ENCODE measurements at regions not wholly inside any gene's neighbourhood (a gene's known extent, or its start where the extent isn't known, plus 50 kb on each side); places are given as distances from the start of the nearest gene placed in this dataset.

- Histone ChIP-seq H4K20me1 (ENCODE audit: insufficient read depth, low read length) (no peaks in the 10 kb centered on the region), H3K4me1 (ENCODE audit: insufficient read depth, low read length, poor library complexity, severe bottlenecking) (no peaks in the 10 kb centered on the region), H3K79me2 (ENCODE audit: insufficient read depth, low read depth, low read length) (no peaks in the 10 kb centered on the region), H3K9me3 (ENCODE audit: low read length) (no peaks in the 10 kb centered on the region), H3K4me3 (ENCODE audit: low read depth, low read length, poor library complexity, severe bottlenecking) (no peak overlapping the region), H3K27ac (ENCODE audit: low read depth, low read length, poor library complexity, severe bottlenecking) (no peak overlapping the region), H3K4me2 (ENCODE audit: low read length) (no peak overlapping the region), H3K36me3 (ENCODE audit: insufficient read depth, low read length) (no peaks in the 10 kb centered on the region), H3K9me2 (ENCODE audit: insufficient read depth, low read length) (no peaks in the 10 kb centered on the region), H2AFZ (ENCODE audit: low read length) (no peak overlapping the region)
- no peak for DNase-seq (ENCODE audit: low spot score)
- no TSS peak for BruUV-seq (replicated peaks)
- ChIA-PET POLR2A (no interaction called here), CTCF (ENCODE audit: unreplicated experiment) (no interaction called here)
- intact Hi-C loops (cut with micrococcal nuclease; ENCODE audit: unreplicated experiment): no loop called here
- TF ChIP-seq EZH2phosphoT487 (IDR thresholded peaks at IDR 0.05; ENCODE audit: borderline replicate concordance, low read depth, low read length): no peak
- TF ChIP-seq, protein P1, sequence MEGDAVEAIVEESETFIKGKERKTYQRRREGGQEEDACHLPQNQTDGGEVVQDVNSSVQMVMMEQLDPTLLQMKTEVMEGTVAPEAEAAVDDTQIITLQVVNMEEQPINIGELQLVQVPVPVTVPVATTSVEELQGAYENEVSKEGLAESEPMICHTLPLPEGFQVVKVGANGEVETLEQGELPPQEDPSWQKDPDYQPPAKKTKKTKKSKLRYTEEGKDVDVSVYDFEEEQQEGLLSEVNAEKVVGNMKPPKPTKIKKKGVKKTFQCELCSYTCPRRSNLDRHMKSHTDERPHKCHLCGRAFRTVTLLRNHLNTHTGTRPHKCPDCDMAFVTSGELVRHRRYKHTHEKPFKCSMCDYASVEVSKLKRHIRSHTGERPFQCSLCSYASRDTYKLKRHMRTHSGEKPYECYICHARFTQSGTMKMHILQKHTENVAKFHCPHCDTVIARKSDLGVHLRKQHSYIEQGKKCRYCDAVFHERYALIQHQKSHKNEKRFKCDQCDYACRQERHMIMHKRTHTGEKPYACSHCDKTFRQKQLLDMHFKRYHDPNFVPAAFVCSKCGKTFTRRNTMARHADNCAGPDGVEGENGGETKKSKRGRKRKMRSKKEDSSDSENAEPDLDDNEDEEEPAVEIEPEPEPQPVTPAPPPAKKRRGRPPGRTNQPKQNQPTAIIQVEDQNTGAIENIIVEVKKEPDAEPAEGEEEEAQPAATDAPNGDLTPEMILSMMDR (conservative IDR thresholded peaks at IDR 0.05; ENCODE audit: low read length): no peak
Observed at GRCh38 chr18:76121011-76121410, 374.0 kb downstream of the ZNF516 start.

DNA sequence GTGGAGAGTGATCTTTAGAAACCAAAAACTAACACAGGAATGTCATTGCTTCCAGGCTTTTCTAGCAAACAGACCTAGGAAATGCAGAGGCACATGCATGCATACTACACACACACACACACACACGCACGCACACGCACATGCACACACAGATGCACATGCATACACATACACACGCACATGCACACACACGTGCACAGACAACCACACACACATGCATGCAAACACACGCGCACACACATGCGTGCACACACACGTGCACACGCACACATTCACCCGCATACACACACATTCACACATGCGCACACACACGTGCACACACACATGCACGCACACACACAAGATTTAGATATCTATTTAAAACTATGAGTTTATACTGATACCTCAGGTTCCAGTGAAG, 379.5 kb downstream of the ZNF516 start:
- Histone ChIP-seq H3K27ac (ENCODE audit: low read depth, low read length, poor library complexity, severe bottlenecking) (no peak overlapping the region), H3K9me3 (ENCODE audit: low read length) (no peaks in the 10 kb centered on the region), H3K4me1 (ENCODE audit: insufficient read depth, low read length, poor library complexity, severe bottlenecking) (no peaks in the 10 kb centered on the region), H3K4me3 (ENCODE audit: low read depth, low read length, poor library complexity, severe bottlenecking) (no peak overlapping the region), H3K4me2 (ENCODE audit: low read length) (no peak overlapping the region), H4K20me1 (ENCODE audit: insufficient read depth, low read length) (no peaks in the 10 kb centered on the region), H3K9me2 (ENCODE audit: insufficient read depth, low read length) (no peaks in the 10 kb centered on the region), H3K36me3 (ENCODE audit: insufficient read depth, low read length) (no peaks in the 10 kb centered on the region), H3K79me2 (ENCODE audit: insufficient read depth, low read depth, low read length) (no peaks in the 10 kb centered on the region), H2AFZ (ENCODE audit: low read length) (no peak overlapping the region)
- TF ChIP-seq, protein P1 (conservative IDR thresholded peaks at IDR 0.05; ENCODE audit: low read length): no peak
- TF ChIP-seq EZH2phosphoT487 (IDR thresholded peaks at IDR 0.05; ENCODE audit: borderline replicate concordance, low read depth, low read length): no peak
- DNase-seq (ENCODE audit: low spot score): no peak
- CTCF ChIA-PET (ENCODE audit: unreplicated experiment): no interaction called here
- POLR2A ChIA-PET: no interaction called here
- no TSS peak for BruUV-seq (replicated peaks)
- intact Hi-C loops (cut with micrococcal nuclease; ENCODE audit: unreplicated experiment): no loop called here

DNA sequence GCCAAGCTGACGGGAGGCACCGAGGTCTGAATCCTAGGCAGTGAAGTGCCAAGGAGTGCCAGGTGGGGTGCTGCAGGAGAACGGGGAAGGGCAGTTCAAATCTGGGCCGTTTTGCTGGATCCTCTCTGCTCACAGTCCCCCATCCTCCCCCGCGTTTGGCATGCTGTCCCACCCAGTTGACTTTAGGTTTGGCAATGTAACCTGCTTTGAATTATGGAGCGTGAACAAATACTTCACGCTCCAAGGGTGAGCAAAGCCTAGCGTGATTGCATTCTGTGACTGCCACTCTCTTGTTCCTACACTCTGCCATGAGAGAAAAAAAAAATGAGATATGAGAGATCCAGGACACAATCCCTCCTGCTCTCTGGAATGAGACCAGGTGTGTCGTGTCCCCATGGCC, 381.9 kb downstream of the ZNF516 start:
- H3K4me2 ChIP-seq (ENCODE audit: low read length): no peak overlapping the region
- no peaks in the 10 kb centered on the region for H3K9me3 ChIP-seq (ENCODE audit: low read length)
- ChIA-PET POLR2A (no interaction called here), CTCF (ENCODE audit: unreplicated experiment) (no interaction called here)
- H3K27ac ChIP-seq (ENCODE audit: low read depth, low read length, poor library complexity, severe bottlenecking): no peak overlapping the region
- intact Hi-C loops (cut with micrococcal nuclease; ENCODE audit: unreplicated experiment): no loop called here
- no peak for DNase-seq (ENCODE audit: low spot score)
- BruUV-seq (replicated peaks): no TSS peak
- no peaks in the 10 kb centered on the region for H3K79me2 ChIP-seq (ENCODE audit: insufficient read depth, low read depth, low read length)
- H2AFZ ChIP-seq (ENCODE audit: low read length): no peak overlapping the region
- no peak overlapping the region for H3K4me3 ChIP-seq (ENCODE audit: low read depth, low read length, poor library complexity, severe bottlenecking)
- TF ChIP-seq, protein P1 (conservative IDR thresholded peaks at IDR 0.05; ENCODE audit: low read length): no peak
- no peak for TF ChIP-seq EZH2phosphoT487 (IDR thresholded peaks at IDR 0.05; ENCODE audit: borderline replicate concordance, low read depth, low read length)
- no peaks in the 10 kb centered on the region for H4K20me1 ChIP-seq (ENCODE audit: insufficient read depth, low read length)
- H3K4me1 ChIP-seq (ENCODE audit: insufficient read depth, low read length, poor library complexity, severe bottlenecking): no peaks in the 10 kb centered on the region
- no peaks in the 10 kb centered on the region for H3K36me3 ChIP-seq (ENCODE audit: insufficient read depth, low read length)
- H3K9me2 ChIP-seq (ENCODE audit: insufficient read depth, low read length): no peaks in the 10 kb centered on the region
